ENCODE measurements at regions not wholly inside any gene's neighbourhood (a gene's known extent, or its start where the extent isn't known, plus 50 kb on each side); places are given as distances from the start of the nearest gene placed in this dataset.

GRCh38 chr14:22427771-22428231 lies 161.2 kb downstream of the DAD1 start:
- TF ChIP-seq, protein P1, sequence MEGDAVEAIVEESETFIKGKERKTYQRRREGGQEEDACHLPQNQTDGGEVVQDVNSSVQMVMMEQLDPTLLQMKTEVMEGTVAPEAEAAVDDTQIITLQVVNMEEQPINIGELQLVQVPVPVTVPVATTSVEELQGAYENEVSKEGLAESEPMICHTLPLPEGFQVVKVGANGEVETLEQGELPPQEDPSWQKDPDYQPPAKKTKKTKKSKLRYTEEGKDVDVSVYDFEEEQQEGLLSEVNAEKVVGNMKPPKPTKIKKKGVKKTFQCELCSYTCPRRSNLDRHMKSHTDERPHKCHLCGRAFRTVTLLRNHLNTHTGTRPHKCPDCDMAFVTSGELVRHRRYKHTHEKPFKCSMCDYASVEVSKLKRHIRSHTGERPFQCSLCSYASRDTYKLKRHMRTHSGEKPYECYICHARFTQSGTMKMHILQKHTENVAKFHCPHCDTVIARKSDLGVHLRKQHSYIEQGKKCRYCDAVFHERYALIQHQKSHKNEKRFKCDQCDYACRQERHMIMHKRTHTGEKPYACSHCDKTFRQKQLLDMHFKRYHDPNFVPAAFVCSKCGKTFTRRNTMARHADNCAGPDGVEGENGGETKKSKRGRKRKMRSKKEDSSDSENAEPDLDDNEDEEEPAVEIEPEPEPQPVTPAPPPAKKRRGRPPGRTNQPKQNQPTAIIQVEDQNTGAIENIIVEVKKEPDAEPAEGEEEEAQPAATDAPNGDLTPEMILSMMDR (IDR thresholded peaks at IDR 0.05 in 2 of 3, conservative IDR thresholded peaks at IDR 0.05 in 1 of 3; ENCODE audit: borderline replicate concordance in 1 of 3, insufficient read depth in 1 of 3, low read depth in 2 of 3, low read length in 2 of 3): no peak
- TF ChIP-seq SP1 (IDR thresholded peaks at IDR 0.05; ENCODE audit: low read depth): no peak
- TF ChIP-seq POLR2A (IDR thresholded peaks at IDR 0.05; ENCODE audit: borderline replicate concordance, extremely low read depth, insufficient read depth, insufficient read length): no peak
- no peak for TF ChIP-seq EZH2 (IDR thresholded peaks at IDR 0.05)
- TF ChIP-seq POLR2AphosphoS5 (IDR thresholded peaks at IDR 0.05; ENCODE audit: low read depth, low read length): no peak
- no peak for TF ChIP-seq EZH2phosphoT487 (IDR thresholded peaks at IDR 0.05; ENCODE audit: borderline replicate concordance)
- no peak for TF ChIP-seq CEBPB (IDR thresholded peaks at IDR 0.05; ENCODE audit: low read depth)
- TF ChIP-seq RAD21 (IDR thresholded peaks at IDR 0.05; ENCODE audit: low read depth): no peak
- TF ChIP-seq, protein P2, sequence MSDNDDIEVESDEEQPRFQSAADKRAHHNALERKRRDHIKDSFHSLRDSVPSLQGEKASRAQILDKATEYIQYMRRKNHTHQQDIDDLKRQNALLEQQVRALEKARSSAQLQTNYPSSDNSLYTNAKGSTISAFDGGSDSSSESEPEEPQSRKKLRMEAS (IDR thresholded peaks at IDR 0.05): no peak
- no peak for TF ChIP-seq SRF (IDR thresholded peaks at IDR 0.05; ENCODE audit: low read depth)
- TF ChIP-seq JUND (IDR thresholded peaks at IDR 0.05): no peak
- TF ChIP-seq EGR1 (IDR thresholded peaks at IDR 0.05; ENCODE audit: low read depth): no peak
- TF ChIP-seq ZNF274 (IDR thresholded peaks at IDR 0.05; ENCODE audit: low read depth, low read length): no peak
- TF ChIP-seq ZFX (IDR thresholded peaks at IDR 0.05): no peak
